Adrenal gland (tissue), 5 donors: ENCODE measurements at regions not wholly inside any gene's neighbourhood (a gene's known extent, or its start where the extent isn't known, plus 50 kb on each side); places are given as distances from the start of the nearest gene placed in this dataset.

Experiments used
- CTCF ChIP-seq, 6 experiments: fragments of 450-650 bp in 4 of 6; fragments of 200-600 bp in 2 of 6; sonication (generic) in 1 of 6; IDR thresholded peaks; 1 replicate in 5 of 6; 2 replicates in 1 of 6; pipeline versions ENCODE4 v1.5.1 to v1.8.0; 2016 to 2021; ENCODE audit warnings: antibody characterized with exemption in 6 of 6, mild to moderate bottlenecking in 2 of 6, moderate library complexity in 1 of 6
- POLR2A ChIP-seq, 2 donors: fragments of 450-650 bp; IDR thresholded peaks; one replicate each; pipeline ENCODE4 v1.6.1; 2017; ENCODE audit warnings: antibody characterized with exemption in 2 of 2, mild to moderate bottlenecking in 2 of 2, moderate library complexity in 1 of 2
- donor health status: DM: no; HTN: no; CAD: no.

- TF ChIP-seq CTCF (IDR thresholded peaks at IDR 0.05) (no peak), POLR2A (IDR thresholded peaks at IDR 0.05) (no peak)
Observed at GRCh38 chr7:63867127-63867526, 131.5 kb upstream of the ZNF722 start.
